ENCODE measurements at regions not wholly inside any gene's neighbourhood (a gene's known extent, or its start where the extent isn't known, plus 50 kb on each side); places are given as distances from the start of the nearest gene placed in this dataset.
"Not testable (repeated sequence)": the region's sequence is repeated elsewhere in the genome, so short reads cannot be mapped to it uniquely, and the experiment has no call there.

- DNase-seq: no peak
These were observed 103.1 kb upstream of the DAZL start for GRCh38 chr3:16708285-16708684.

- not testable (repeated sequence) for DNase-seq
These were observed 106.5 kb upstream of the DAZL start for GRCh38 chr3:16711691-16712090.

GRCh38 chr3:16715281-16715680 is 110.1 kb upstream of the DAZL start:
- no peak for DNase-seq

GRCh38 chr3:16719426-16719825 is 114.2 kb upstream of the DAZL start:
- DNase-seq: no peak

- DNase-seq: no peak
These were observed 115.2 kb upstream of the DAZL start for GRCh38 chr3:16720367-16720940.

- DNase-seq: no peak
These were observed 116.3 kb upstream of the DAZL start for GRCh38 chr3:16721494-16721893.

- peak; percentile 23 for DNase-seq
These were observed 118.8 kb upstream of the DAZL start for GRCh38 chr3:16723978-16724377.

- no peak for DNase-seq
These were observed 119.3 kb upstream of the DAZL start for GRCh38 chr3:16724487-16724886.

GRCh38 chr3:16725972-16726371 is 120.7 kb upstream of the DAZL start:
- DNase-seq: no peak

GRCh38 chr3:16728770-16729745 is 123.8 kb upstream of the DAZL start:
- DNase-seq: no peak

- DNase-seq: no peak
These were observed 133.2 kb upstream of the DAZL start for GRCh38 chr3:16738451-16738850.

- DNase-seq: no peak
These were observed 134.4 kb upstream of the DAZL start for GRCh38 chr3:16739541-16740105.

- DNase-seq: no peak
These were observed 135.3 kb upstream of the DAZL start for GRCh38 chr3:16740515-16740914.

- no peak for DNase-seq
These were observed 136.0 kb upstream of the DAZL start for GRCh38 chr3:16741103-16741758.

GRCh38 chr3:16741890-16742289 is 136.7 kb upstream of the DAZL start:
- DNase-seq: no peak

- DNase-seq: no peak
These were observed 138.1 kb upstream of the DAZL start for GRCh38 chr3:16743276-16743675.

- DNase-seq: no peak
These were observed 125.4 kb upstream of the PLCL2 start for GRCh38 chr3:16759227-16759903.

- no peak for DNase-seq
These were observed 123.2 kb upstream of the PLCL2 start for GRCh38 chr3:16761571-16761970.

GRCh38 chr3:16765661-16766060 is 119.1 kb upstream of the PLCL2 start:
- no peak for DNase-seq

GRCh38 chr3:16767006-16767405 is 117.7 kb upstream of the PLCL2 start:
- DNase-seq: no peak

- no peak for DNase-seq
These were observed 116.7 kb upstream of the PLCL2 start for GRCh38 chr3:16768014-16768413.

- peak; percentile 49 for DNase-seq
These were observed 115.8 kb upstream of the PLCL2 start for GRCh38 chr3:16768956-16769355.

- no peak for DNase-seq
These were observed 115.2 kb upstream of the PLCL2 start for GRCh38 chr3:16769525-16769924.

Data from eye (tissue), 1 donor.